GM23338 (cell line): ENCODE measurements at regions not wholly inside any gene's neighbourhood (a gene's known extent, or its start where the extent isn't known, plus 50 kb on each side); places are given as distances from the start of the nearest gene placed in this dataset.

ENCODE experiments used
- ATAC-seq: fragments of 200-7000 bp; cut with Tn5 transposase; 3 replicates; pipeline ENCODE4 v1.9.1; 2020
- DNase-seq: peaks from one replicate; pipeline ENCODE4 v3.0.0-alpha.2; 2015; ENCODE audit warnings: low spot score
- H2AFZ ChIP-seq: fragments of 200-600 bp; sonication (generic); 2 replicates; pipeline ENCODE4 v1.8.0; 2016; ENCODE audit warnings: antibody characterized with exemption, mild to moderate bottlenecking, moderate library complexity
- H3F3A ChIP-seq: fragments of 200-600 bp; sonication (generic); replicated peaks from 2 replicates; pipeline ENCODE4 v1.8.0; 2017; ENCODE audit warnings: antibody characterized with exemption, mixed run types, low read depth
- H3K27ac ChIP-seq: fragments of 200-600 bp; sonication (generic); 2 replicates; pipeline ENCODE4 v1.6.1; 2016; ENCODE audit warnings: low read depth
- H3K27me3 ChIP-seq: fragments of 200-600 bp; sonication (generic); 2 replicates; pipeline ENCODE4 v1.8.0; 2016; ENCODE audit warnings: mild to moderate bottlenecking, mixed run types, moderate library complexity; ENCODE audit not compliant: insufficient read depth
- H3K36me3 ChIP-seq: fragments of 200-600 bp; sonication (generic); 2 replicates; pipeline ENCODE4 v1.8.0; 2016; ENCODE audit warnings: mild to moderate bottlenecking; ENCODE audit not compliant: insufficient read depth
- H3K4me1 ChIP-seq: fragments of 200-600 bp; sonication (generic); 2 replicates; pipeline ENCODE4 v1.8.0; 2016; ENCODE audit warnings: mild to moderate bottlenecking, moderate library complexity; ENCODE audit not compliant: insufficient read depth
- H3K4me2 ChIP-seq: fragments of 200-600 bp; sonication (generic); 2 replicates; pipeline ENCODE4 v1.7.1; 2017; ENCODE audit warnings: mixed run types
- H3K4me3 ChIP-seq: fragments of 200-600 bp; sonication (generic); 2 replicates; pipeline ENCODE4 v1.6.1; 2016; ENCODE audit warnings: mixed run types
- H3K79me2 ChIP-seq: fragments of 200-600 bp; sonication (generic); replicated peaks from 2 replicates; pipeline ENCODE4 v1.8.0; 2017; ENCODE audit warnings: mild to moderate bottlenecking; ENCODE audit not compliant: insufficient read depth
- H3K9me2 ChIP-seq: fragments of 200-600 bp; sonication (generic); 2 replicates; pipeline ENCODE4 v1.8.0; 2017; ENCODE audit not compliant: insufficient read depth
- H4K20me1 ChIP-seq: fragments of 200-600 bp; sonication (generic); replicated peaks from 2 replicates; pipeline ENCODE4 v1.8.0; 2017; ENCODE audit warnings: mild to moderate bottlenecking; ENCODE audit not compliant: insufficient read depth
- H3K27ac Mint-ChIP-seq: 2 replicates; pipeline ENCODE4 v1.8.0; 2020; ENCODE audit warnings: inconsistent platforms, mild to moderate bottlenecking, moderate library complexity, mixed read lengths
- H3K27me3 Mint-ChIP-seq: 3 replicates; pipeline ENCODE4 v1.8.0; 2022; ENCODE audit warnings: low read depth, mild to moderate bottlenecking, moderate library complexity, mixed read lengths, inconsistent platforms; ENCODE audit not compliant: insufficient read depth, poor library complexity
- H3K36me3 Mint-ChIP-seq: 3 replicates; pipeline ENCODE4 v1.8.0; 2021; ENCODE audit warnings: low read depth, mild to moderate bottlenecking, inconsistent platforms, moderate library complexity, mixed read lengths
- H3K4me1 Mint-ChIP-seq: 3 replicates; pipeline ENCODE4 v1.8.0; 2020; ENCODE audit warnings: mild to moderate bottlenecking, inconsistent platforms, mixed read lengths
- H3K4me3 Mint-ChIP-seq: 3 replicates; pipeline ENCODE4 v1.8.0; 2021; ENCODE audit warnings: moderate library complexity, mild to moderate bottlenecking, inconsistent platforms, mixed read lengths
- H3K9me3 Mint-ChIP-seq: 3 replicates; pipeline ENCODE4 v1.8.0; 2020; ENCODE audit warnings: moderate library complexity, mild to moderate bottlenecking, inconsistent platforms, mixed read lengths
- CREB1 ChIP-seq: fragments of 250-450 bp; sonication (Bioruptor Pico); IDR thresholded peaks from 2 replicates; pipeline ENCODE4 v1.5.0; 2020; ENCODE audit warnings: low read depth, mild to moderate bottlenecking, moderate library complexity
- CTCF ChIP-seq, 2 experiments: fragments of 200-600 bp in 1 of 2; sonication (generic) in 1 of 2; conservative IDR thresholded peaks; 2 replicates each; pipeline versions ENCODE4 v1.5.1 to v1.6.1; 2016 to 2017; ENCODE audit warnings: antibody characterized with exemption in 2 of 2, low read depth in 2 of 2, mild to moderate bottlenecking in 2 of 2, moderate library complexity in 1 of 2
- ETS1 ChIP-seq: IDR thresholded peaks from 2 replicates; pipeline ENCODE4 v1.6.1; 2016; ENCODE audit warnings: antibody characterized with exemption
- EZH2 ChIP-seq: fragments of 200-600 bp; sonication (generic); IDR thresholded peaks from one replicate; pipeline ENCODE4 v1.8.0; 2017; ENCODE audit warnings: antibody characterized with exemption, mild to moderate bottlenecking, low read depth; ENCODE audit not compliant: unreplicated experiment
- EZH2phosphoT487 ChIP-seq: fragments of 200-600 bp; sonication (generic); IDR thresholded peaks from one replicate; pipeline ENCODE4 v1.8.1; 2018; ENCODE audit warnings: antibody characterized with exemption; ENCODE audit not compliant: unreplicated experiment
- JUNB ChIP-seq: IDR thresholded peaks from one replicate; pipeline ENCODE4 v1.6.1; 2016; ENCODE audit warnings: antibody characterized with exemption; ENCODE audit not compliant: unreplicated experiment
- NANOG ChIP-seq: IDR thresholded peaks from 2 replicates; pipeline ENCODE4 v1.6.1; 2016; ENCODE audit warnings: antibody characterized with exemption, borderline replicate concordance
- POLR2AphosphoS5 ChIP-seq: IDR thresholded peaks from 2 replicates; pipeline ENCODE4 v1.6.1; 2016; ENCODE audit warnings: antibody characterized with exemption, low read depth
- REST ChIP-seq: IDR thresholded peaks from one replicate; pipeline ENCODE4 v1.6.1; 2018; ENCODE audit warnings: antibody characterized with exemption; ENCODE audit not compliant: unreplicated experiment
- STAT1 ChIP-seq: IDR thresholded peaks from one replicate; pipeline ENCODE4 v1.6.1; 2016; ENCODE audit warnings: antibody characterized with exemption; ENCODE audit not compliant: unreplicated experiment
- ZNF114 ChIP-seq: fragments of 250-450 bp; sonication (Bioruptor Pico); IDR thresholded peaks from 2 replicates; pipeline ENCODE4 v1.5.0; 2020; ENCODE audit warnings: mild to moderate bottlenecking, moderate library complexity
- ZNF331 ChIP-seq: fragments of 250-450 bp; sonication (Bioruptor Pico); IDR thresholded peaks from 2 replicates; pipeline ENCODE4 v1.5.0; 2020; ENCODE audit warnings: low read depth, mild to moderate bottlenecking, moderate library complexity
- ZNF462 ChIP-seq: fragments of 250-450 bp; sonication (Bioruptor Pico); IDR thresholded peaks from 2 replicates; pipeline ENCODE4 v1.5.0; 2020; ENCODE audit warnings: mild to moderate bottlenecking, moderate library complexity

- no peak overlapping the region for H3K27ac Mint-ChIP-seq
- no peaks in the 10 kb centered on the region for H4K20me1 ChIP-seq
- peaks cover 6% of the 10 kb centered on the region; the same call in 1 of the 2 replicates for H3K36me3 ChIP-seq
- no peaks in the 10 kb centered on the region for H3K9me2 ChIP-seq
- ATAC-seq (no peak), DNase-seq (no peak)
- H3K4me1 ChIP-seq, result peaks cover 9% of the 10 kb centered on the region
- H3K4me1 Mint-ChIP-seq, result peaks cover 10% of the 10 kb centered on the region
- H3F3A ChIP-seq, result no peaks in the 10 kb centered on the region
- no peak overlapping the region for H3K27ac ChIP-seq
- H3K4me2 ChIP-seq, result no peak overlapping the region
- TF ChIP-seq STAT1 (no peak), ZNF114 (CRISPR knock-in tag) (no peak), CTCF (conservative IDR thresholded peaks at IDR 0.05; ENCODE audit: low read depth in 2 of 2) (no peak), ETS1 (no peak), JUNB (no peak), EZH2phosphoT487 (no peak), ZNF462 (no peak), ZNF331 (CRISPR knock-in tag) (no peak), EZH2 (no peak), POLR2AphosphoS5 (no peak), NANOG (no peak), REST (no peak), CREB1 (CRISPR knock-in tag) (no peak)
- H3K27me3 Mint-ChIP-seq, result no peaks in the 10 kb centered on the region
- H3K79me2 ChIP-seq, result no peaks in the 10 kb centered on the region
- no peak overlapping the region for H3K4me3 Mint-ChIP-seq
- H2AFZ ChIP-seq, result no peak overlapping the region
- peaks cover 6% of the 10 kb centered on the region; the same call in 2 of the 3 replicates for H3K36me3 Mint-ChIP-seq
- no peaks in the 10 kb centered on the region for H3K27me3 ChIP-seq
- no peaks in the 10 kb centered on the region for H3K9me3 Mint-ChIP-seq
- no peak overlapping the region for H3K4me3 ChIP-seq
Observed at GRCh38 chr2:167653131-167653530, 594.3 kb downstream of the STK39 start.
